Amygdala (tissue), 56 donors: ENCODE measurements at regions not wholly inside any gene's neighbourhood (a gene's known extent, or its start where the extent isn't known, plus 50 kb on each side); places are given as distances from the start of the nearest gene placed in this dataset.
"Not testable (repeated sequence)": the region's sequence is repeated elsewhere in the genome, so short reads cannot be mapped to it uniquely, and the experiment has no call there.

Experiments used
- DNase-seq, 56 donors: peaks; one replicate each; lab custom pipeline; 2025; lab: John Stamatoyannopoulos, UW

- no peak for DNase-seq
Observed at GRCh38 chr17:77521076-77521475, 380.3 kb downstream of the SEC14L1 start.

GRCh38 chr17:77523540-77523939, 382.8 kb downstream of the SEC14L1 start:
- DNase-seq: no peak

GRCh38 chr17:77526259-77526711, 385.5 kb downstream of the SEC14L1 start:
- no peak for DNase-seq

- peak in 14 of 56 donors; percentile 8 to 58 (median 23) for DNase-seq
Observed at GRCh38 chr17:77526728-77527350, 386.1 kb downstream of the SEC14L1 start.

GRCh38 chr17:77527409-77527808, 386.6 kb downstream of the SEC14L1 start:
- peak in 3 of 56 donors; percentile 13 to 43 (median 38) for DNase-seq

GRCh38 chr17:77527836-77528505, 387.2 kb downstream of the SEC14L1 start:
- DNase-seq: no peak

GRCh38 chr17:77528516-77529327, 388.0 kb downstream of the SEC14L1 start:
- DNase-seq: peak in 24 of 56 donors; percentile 17 to 76 (median 38)

GRCh38 chr17:77529328-77529650, 388.5 kb downstream of the SEC14L1 start:
- DNase-seq: no peak

GRCh38 chr17:77530591-77530990, 389.8 kb downstream of the SEC14L1 start:
- DNase-seq: no peak

GRCh38 chr17:77531002-77531401, 390.2 kb downstream of the SEC14L1 start:
- DNase-seq: no peak

- DNase-seq: no peak
Observed at GRCh38 chr17:77531641-77532040, 390.9 kb downstream of the SEC14L1 start.

- DNase-seq: not testable (repeated sequence)
Observed at GRCh38 chr17:77533697-77534096, 392.9 kb downstream of the SEC14L1 start.

- no peak for DNase-seq
Observed at GRCh38 chr17:77534137-77534536, 393.4 kb downstream of the SEC14L1 start.

- no peak for DNase-seq
Observed at GRCh38 chr17:77535435-77535834, 394.7 kb downstream of the SEC14L1 start.

GRCh38 chr17:77535892-77536291, 395.1 kb downstream of the SEC14L1 start:
- no peak for DNase-seq

GRCh38 chr17:77537566-77537965, 396.8 kb downstream of the SEC14L1 start:
- no peak for DNase-seq

GRCh38 chr17:77540531-77540930, 399.8 kb downstream of the SEC14L1 start:
- no peak for DNase-seq

- DNase-seq: no peak
Observed at GRCh38 chr17:77540975-77541374, 400.2 kb downstream of the SEC14L1 start.

GRCh38 chr17:77542011-77542410, 401.2 kb downstream of the SEC14L1 start:
- DNase-seq: no peak

GRCh38 chr17:77542551-77543490, 402.1 kb downstream of the SEC14L1 start:
- DNase-seq: peak in 53 of 56 donors; percentile 19 to 89 (median 68)
